Activated gamma-delta T cell treated with Interleukin-2 at 50 U/mL for 16 hours (primary cell): ENCODE measurements at regions not wholly inside any gene's neighbourhood (a gene's known extent, or its start where the extent isn't known, plus 50 kb on each side); places are given as distances from the start of the nearest gene placed in this dataset.
"Not testable (repeated sequence)": the region's sequence is repeated elsewhere in the genome, so short reads cannot be mapped to it uniquely, and the experiment has no call there.

Experiments
- DNase-seq: peaks from one replicate; pipeline ENCODE4 v3.0.0-alpha.2; 2020

DNA sequence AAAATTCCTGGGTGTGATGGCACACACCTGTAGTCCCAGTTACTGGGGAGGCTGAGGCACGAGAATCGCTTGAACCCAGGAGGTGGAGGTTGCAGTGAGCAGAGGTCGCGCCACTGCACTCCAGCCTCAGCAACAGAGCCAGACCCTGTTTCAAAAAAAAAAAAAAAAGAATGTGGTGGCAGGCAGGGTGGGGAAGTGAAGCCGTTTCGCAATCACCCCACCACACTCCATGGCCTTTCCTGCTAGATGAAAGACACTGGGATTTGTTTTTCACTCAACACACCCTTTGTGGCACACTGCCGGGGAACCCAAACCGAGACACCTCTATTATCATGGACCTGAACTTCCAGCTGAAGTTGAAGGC lies 172.4 kb upstream of the IQSEC1 start:
- DNase-seq, result no peak

DNA sequence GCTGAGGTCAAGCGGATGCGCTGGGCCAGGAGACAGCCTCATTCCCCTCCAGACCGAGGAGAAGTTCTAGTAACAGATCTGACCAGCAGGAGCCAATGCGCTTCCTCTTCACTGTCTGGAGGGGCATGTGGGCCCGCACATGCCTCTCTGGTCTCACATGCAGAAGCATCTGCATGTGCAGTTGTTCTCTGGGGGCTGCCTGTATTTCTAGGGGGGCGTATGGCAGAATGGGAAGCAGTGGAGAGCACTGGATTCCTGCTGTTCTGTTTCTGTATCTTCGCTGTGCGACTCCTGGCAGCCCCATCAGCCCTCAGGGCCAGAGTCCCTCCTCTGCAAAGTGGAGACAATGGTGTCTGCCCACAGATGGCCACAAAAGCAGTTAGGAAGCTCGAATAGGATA lies 170.4 kb upstream of the IQSEC1 start:
- DNase-seq, result no peak

DNA sequence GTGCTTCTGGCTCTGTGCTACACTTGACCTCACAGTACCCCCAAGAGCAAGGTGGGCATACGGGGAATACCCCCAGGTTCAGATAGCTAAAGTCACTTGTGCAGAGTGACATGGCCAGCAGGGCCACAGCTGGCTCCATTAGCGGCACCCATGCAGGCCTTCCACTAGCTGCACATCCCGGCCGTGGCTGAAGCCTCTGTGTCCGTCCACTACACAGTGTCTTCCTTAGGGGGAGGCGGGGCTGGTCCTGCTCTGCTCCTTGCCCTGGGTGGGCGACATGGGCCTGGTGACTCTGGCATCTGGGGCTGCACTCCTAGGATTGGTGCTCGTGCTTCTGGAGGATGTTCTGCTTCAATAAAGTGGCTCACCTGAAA lies 169.1 kb upstream of the IQSEC1 start:
- DNase-seq, result no peak

DNA sequence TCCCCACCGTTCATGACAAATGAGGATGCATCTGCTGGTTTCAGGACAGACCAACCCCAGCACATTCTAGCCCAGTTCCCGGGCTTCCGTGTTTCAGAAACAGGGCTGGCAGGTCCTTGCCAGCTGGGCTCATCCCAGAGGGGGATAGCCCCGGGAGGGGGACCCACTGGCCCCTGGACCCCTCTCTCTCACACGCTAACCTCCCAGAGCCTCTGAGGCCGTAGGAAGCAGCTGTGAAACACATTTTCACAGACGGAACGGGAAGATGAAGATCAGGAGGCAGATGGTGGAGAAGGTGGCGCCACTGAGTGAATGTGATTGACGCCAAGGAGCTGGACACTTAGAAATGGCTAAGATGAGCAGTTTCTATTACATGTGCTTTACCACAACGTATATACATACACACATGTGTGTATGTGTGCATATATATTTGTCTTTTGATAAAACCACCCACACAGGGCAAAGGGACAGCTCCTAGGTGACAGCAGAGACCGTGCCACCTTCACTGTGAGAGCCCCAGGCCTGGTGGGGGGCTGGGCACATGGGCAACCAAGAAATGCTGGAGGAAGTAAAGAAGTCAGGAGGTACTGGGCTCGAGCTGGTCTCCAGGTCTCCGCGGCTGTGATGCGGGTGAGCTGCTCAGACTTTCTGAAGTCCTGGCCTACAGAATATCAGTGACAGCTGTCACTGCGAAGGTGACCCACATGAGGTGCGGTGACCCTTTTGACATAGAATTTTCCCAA lies 168.6 kb upstream of the IQSEC1 start:
- no peak for DNase-seq

DNA sequence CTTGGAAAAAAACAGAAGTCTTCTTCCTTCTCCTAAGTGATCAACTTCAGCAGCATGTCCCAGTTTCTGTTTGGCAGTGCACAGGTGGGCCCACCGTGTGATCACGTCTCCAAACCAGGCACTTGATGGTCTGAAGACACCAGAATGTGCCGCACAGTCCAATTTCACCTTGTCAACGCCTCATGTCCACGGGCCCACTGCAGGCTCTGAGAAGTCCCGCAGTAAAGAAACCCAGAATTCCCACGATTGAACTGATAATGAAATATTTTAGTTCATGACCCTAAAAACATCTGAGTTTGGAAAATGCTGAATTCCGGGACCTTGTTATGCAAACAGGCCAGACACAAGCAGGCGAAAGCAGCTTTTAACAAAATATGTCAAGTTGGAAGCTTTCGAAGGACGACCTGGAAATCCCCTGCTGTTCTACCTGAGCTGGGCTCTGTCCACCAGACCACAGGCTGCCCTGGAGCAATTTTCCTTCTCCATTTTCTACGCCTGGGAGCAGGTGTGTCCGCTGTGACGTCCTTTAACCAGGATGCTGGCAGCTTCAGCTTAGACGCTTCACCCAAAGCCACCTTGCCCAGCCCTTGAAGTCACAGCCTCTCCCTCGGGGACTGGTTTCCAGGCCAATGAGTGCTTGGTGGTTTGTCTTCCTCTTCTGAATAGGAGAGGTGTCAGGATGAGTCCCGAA lies 167.8 kb upstream of the IQSEC1 start:
- no peak for DNase-seq

DNA sequence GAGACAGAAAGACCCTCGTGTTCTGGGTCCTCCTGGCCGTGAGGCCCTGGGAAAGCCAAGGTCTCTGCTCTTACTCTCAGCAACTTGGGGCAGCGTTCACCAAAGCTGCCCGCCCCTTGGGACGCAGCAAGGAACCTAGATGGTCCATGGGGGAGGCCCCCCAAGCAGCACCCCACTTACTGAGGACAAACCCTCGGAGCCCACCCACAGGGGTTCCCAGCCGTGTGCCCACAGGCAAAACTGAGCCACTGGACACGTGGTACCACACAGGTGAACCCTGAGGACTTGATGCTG lies 166.2 kb upstream of the IQSEC1 start:
- no peak for DNase-seq

DNA sequence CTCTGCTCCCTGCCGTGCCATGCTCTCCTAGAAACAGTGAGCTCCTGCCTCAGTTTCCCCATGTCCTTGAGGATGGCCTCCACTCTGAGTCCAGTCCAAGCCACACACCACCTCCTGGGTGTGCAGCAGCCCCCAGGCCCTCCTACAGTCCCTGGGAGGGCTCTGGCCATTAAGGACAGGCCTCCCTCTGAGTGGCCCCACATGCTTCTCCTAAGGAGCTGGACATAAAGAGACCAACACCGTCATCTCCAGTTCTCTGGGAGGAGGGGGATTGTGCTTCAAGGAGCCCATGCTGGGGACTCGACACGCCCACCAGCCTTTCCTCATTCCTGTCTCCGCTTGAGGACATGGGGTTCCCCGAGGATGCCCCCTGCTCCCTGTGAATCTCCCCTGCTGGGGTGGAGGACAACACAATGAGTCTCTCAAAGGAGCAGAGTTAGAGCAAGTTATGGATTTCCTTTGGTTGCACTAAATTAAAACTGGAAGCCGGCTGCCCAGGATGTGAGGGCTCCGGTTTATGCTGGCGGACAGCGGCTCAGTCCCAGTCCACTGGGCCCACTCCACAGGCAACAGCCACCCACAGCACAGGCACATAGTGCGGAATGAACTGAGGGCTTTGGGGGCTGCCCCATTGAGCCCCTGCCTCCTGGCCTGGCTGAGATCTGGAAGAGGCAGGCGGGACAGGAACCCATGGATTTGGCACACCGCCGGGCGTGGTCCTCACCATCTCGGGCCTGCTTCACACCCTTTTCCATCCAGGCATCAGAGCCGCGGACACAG lies 165.6 kb upstream of the IQSEC1 start:
- DNase-seq, result no peak

DNA sequence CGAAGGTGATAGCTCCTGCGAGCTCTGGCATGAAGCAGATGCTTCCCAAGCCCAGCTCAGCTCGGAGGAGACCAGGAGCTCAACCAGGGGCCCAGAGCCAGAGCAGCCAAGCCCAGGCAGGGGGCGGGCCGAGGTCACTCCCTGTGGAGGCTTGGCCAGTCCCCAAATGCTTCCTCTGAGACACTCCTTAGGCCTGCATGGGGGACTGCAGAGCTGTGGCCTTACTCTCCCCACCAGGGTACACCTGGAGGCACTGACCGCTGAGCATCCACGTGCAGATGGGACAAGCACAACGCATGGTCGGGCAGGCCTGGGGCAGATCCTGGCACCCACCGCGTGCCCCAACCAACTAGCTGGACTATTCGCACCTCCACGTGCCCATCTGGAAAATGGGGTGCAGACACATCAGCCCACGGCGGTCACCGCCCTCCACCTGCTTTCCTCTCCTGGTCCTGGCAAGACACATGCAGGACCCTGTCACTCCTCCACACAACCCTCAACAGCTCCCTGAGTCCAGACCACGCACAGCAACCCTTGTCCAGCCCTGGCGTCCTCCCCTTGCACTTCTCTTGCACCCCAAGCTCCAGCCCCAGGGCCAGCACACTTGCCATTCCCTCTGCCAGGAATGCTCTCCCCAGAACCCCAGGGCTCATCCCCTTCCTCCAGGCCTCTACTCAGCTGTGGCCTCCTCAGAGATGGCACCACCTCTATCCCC lies 164.7 kb upstream of the IQSEC1 start:
- DNase-seq, result no peak

DNA sequence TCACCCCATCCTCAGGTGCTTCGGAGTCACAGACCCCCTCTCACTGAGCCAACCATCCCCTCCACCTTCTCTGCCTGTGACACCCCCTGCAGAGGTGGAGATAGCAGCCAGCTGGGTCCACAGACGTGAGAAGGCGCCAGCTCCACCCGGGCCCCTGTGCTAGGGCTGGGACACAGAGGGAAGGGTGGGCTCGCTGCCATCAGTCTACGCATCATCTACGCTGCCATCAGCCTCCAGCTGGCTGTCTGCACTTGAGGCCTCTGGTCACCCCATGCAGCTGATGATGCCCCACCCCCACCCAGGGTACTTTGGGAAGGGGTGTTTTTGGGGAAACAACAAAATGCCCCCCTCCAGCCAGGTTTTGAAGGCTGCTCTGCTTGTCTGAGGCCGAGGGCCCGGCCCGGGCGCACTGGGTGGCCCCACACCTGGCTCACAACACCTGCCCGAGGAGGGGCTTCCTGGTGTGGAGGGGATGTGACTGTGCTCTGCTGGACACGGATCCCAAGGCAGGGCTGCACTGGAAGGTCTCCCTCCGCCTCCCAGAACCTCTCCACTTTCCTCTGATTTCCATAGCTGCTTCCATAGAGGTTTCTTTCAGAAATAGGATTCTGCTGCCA lies 163.4 kb upstream of the IQSEC1 start:
- no peak for DNase-seq

DNA sequence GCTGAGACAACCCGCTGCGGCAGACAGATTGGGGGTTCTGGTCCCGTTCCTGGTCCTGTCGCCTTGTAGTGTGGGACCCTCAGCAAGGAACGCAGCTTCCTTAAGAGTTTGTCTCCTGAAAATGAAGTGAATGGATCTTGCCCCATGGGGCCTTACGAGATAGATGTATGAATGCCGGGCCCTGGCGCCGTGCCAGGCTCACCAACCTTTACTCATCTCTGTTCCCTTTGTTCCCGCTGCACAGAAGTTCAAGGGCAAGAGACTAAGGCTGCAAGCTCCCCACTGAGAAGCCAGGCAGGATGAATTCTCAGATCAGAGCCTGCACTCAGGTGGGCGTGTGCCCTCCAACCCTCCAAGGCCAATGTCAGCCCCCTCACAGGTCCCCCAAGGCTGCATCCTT lies 162.7 kb upstream of the IQSEC1 start:
- DNase-seq, result no peak

DNA sequence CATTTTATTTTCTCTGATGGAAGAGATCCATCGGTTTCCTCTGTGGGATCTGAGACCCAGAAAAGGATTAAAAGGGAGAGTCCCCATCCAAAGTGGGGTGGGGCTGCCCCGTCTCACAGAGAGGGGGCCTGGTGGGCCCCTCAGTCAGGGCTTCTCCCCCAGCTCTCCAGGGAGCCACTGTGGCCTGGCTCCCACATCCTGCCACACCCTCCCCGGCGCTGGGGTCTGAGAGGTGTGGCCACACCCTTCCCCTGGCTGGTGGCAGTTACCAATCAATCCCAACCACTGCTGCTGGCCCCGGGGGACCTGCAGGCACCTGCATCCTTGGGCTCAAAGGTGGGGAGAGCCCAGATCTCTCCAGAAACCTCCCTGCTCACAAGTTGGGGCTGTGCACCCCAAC lies 161.8 kb upstream of the IQSEC1 start:
- DNase-seq, result peak; percentile 12

DNA sequence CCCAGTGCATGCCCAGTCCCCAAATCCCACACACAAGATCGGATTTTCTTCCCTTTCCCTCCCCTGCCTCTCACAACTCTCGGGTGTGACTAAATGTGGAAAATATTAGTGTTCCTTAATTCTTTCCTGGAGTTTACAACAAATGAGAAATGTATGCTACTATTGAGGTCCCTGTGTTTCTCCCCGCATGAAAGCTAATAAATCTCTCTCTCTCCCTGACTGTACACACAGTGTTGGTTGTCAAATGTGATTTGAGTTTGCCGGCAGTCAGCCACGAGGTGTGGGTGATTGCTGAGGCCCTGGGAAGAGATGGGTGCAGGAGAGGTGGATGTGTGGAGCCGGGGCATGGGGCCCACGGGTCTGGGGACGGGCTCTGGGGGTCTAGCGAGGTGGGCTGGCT lies 161.4 kb upstream of the IQSEC1 start:
- no peak for DNase-seq

DNA sequence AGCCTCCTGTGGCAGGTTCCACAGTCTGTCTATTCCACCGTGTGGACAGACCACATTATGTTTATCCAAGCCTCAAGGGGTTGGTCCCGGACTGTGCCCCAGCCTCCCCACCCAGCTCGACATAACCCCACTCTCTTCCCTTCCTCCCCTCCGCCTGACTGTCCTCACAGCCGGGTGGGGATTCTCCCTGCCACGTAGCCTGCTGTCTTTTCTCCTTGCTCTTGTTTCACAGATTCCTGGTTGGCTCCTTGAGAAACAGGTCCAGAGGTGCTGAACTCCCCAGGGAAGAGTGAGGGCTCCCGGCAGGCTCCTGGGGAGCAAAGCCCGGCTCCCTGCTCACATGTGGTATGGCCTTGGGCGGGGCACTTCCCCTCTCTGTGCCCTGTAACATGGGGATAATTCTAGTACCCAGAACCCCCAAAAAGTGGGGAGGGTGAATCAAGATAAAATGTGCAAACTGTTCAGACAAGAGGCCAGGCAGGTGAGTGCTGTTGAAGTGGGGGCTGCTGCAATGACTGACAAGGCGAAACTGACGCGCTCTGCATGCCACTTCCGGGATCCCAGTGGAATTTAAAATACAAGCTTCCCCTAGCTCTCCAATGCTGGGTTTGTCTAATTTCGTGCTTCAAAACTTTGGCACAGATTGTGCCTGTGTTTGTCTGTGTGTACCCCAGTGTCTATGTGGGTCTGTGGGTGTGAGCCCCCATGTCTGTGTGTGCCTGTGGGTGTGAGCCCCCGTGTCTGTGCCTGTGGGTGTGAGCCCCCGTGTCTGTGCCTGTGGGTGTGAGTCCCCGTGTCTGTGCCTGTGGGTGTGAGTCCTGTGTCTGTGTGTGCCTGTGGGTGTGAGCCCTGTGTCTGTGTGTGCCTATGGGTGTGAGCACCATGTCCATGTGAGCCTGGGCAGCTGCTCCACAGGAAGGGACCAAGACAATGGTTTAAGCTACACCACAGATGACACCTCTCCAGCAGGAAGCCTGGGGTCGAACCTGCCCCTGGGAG lies 160.6 kb upstream of the IQSEC1 start:
- no peak for DNase-seq

DNA sequence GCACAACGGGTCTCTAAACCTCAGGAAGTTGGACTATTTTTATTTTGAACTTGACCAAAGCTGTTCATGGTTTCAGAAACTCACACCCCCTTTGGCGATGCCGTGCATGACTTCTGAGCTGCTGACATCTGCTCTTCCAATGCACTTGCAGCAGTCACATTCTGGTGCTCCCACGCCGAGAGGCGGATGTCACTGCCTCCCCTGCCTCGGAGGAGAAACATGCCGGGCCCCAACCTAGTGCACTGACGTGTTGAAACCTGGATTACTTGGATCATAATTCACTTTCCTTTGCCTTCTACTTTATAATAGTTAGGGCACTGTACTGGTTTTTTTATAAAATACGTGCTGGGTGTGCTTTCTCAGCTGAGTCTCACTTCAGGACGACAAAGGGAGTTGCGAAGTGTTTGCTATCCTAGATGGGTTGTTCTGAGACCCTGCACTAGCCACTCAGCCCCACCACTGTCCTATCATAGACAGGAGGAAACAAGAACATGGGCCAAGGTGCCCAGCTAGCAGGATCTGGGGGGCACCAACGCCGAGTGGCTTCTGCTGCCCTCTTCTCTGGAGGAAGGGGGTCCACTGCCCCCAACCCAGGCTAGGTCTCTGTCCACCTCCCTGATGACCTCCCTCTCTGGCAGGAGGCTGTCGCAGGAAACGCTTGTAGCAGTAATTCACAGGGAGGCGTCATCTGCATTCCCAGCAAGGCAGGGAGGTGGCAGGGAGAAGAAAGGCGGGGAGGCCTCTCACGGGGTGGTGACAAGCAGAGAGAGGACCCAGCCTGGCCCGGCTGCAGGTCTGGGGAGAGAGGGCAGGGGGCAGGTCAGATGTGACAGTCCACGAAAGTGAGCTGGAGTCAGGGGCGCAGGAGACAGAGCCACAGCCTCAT lies 158.8 kb upstream of the IQSEC1 start:
- DNase-seq, result no peak

DNA sequence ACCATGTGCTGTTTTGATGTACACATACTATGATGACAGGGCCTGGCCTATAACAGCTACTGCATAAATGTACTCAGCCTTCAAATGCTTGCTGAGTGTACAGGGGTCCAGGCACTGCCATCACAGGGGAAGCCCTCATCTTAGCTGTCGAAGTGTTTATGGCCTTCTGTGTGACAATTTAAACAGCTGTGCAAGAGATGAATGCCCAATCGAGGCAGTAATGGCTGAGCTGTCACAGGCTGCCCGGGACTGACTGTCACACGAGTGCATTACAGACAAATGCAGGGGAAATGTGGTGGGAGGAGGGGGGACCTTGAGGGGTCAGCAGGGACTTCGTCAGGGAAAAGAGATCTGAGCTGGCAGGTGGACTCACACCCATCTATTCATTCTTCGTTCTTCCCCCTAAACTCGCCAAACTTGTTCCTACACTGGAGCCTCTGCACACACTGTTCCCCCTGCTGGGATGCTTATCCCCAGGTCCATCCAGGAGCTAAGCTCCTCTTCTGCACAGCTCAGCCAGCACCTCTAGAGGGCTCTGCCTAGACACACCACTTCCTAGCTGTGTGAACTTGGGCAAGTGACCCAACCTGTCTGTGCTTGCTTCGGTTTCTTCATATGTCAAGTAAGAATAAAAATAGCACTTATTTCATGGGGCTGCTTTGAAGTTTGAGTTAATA lies 156.2 kb upstream of the IQSEC1 start:
- DNase-seq, result no peak

DNA sequence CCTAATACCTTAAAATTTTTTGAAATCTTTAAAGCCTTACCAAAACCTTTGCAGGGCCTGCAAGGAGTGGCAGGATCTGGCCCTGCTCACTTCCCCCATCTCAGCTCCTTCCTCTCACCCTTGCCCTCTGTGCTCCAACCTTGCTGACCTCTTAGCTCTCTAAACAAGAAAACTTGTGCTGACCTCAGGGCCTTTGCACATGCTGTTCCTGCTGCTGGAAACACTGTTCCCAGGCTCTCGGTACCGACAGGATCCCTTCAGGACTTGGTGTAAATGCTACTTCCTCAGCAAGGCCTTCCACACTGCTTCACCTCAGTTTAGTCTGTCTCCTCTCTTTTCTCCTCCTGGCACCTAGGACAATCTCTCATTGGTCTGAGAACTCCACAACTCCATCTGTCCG lies 155.4 kb upstream of the IQSEC1 start:
- DNase-seq, result no peak

DNA sequence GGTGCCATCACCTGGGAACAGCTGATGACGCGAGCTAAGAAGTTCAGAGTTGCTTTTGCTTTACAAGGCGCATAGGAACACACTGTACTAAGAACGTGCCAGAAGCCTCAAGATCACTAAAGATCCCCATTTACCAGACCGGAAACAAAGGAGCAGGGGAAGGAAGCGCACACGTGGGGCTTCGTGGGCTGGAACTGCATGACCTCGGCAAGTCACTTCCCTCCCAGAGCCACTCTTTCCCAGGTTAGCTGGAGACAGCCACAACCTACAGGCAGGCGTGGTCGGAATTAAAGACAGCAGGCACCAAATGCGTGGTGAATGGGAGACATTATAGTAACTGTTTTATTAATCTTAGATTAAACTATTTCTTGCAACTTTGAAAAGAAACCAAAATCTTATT lies 154.9 kb upstream of the IQSEC1 start:
- not testable (repeated sequence) for DNase-seq

DNA sequence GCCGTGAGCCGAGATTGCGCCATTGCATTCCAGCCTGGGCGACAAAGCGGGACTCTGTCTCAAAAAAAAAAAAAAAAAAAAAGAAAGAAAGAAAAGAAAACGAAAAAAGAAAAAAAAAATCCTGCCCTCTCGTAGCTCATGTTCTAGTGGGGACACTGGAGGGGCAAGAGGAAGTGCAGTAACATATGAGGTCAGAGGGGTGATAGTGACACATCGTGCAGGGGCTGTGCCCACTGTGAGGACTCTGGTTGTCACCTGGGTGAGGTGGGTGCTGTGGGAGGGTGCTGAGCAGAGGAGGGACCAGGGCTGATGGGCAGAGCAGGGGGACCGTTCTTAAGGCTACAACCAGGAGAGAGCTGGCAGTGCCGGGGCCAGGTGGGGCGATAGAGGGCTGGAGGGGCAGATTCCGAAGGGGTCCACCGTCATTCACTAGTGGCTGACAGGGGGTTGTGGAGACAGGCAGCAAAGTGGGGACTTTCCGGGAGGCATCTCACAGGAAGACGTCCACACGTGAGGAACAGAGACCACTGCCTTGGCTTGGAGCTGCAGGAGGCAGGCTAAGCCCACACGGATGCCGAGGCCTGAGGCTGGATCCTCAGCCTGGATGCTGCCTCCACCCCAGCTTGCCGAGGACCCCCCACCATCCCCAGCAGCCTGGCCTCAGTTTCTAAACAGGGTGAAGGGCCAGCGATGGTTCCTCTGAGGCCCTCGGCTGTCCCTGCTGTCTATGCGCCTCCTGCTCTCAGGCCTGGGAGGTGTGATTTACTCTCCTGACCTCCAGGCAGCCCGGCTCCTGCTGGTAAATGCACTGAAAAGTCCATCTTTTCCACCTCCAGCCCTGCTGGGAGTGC lies 154.3 kb upstream of the IQSEC1 start:
- no peak for DNase-seq

DNA sequence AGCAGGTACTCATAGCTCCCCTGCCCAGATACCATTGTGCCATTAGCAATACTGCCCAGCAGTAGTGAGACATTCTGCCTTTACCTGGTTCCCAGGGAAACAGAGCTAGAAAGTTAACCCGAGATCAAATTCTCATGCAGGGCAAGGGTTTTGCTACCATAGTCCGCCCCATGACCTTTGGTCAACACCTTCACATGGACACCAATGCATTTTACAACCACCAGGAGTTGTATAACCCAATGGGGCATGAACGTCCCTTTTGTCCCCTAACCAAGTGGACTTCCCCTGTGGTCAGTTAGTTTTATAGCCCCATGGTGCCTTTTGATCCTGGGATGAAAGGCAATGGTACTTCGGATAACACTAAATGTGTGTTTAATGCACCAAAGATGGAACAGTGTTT lies 151.7 kb upstream of the IQSEC1 start:
- no peak for DNase-seq
